HG03139 (cell line): ENCODE measurements at regions not wholly inside any gene's neighbourhood (a gene's known extent, or its start where the extent isn't known, plus 50 kb on each side); places are given as distances from the start of the nearest gene placed in this dataset.
"Not testable (repeated sequence)": the region's sequence is repeated elsewhere in the genome, so short reads cannot be mapped to it uniquely, and the experiment has no call there.

Experiments used
- ATAC-seq: cut with Tn5 transposase; IDR thresholded peaks from one replicate; pipeline ENCODE4 v1.9.1; 2021; ENCODE audit not compliant: unreplicated experiment

GRCh38 chr7:110187877-110188554 lies 902.9 kb upstream of the LRRN3 start:
- ATAC-seq, result no peak

- ATAC-seq, result no peak
Observed at GRCh38 chr7:110204527-110204926, 886.4 kb upstream of the LRRN3 start.

GRCh38 chr7:110205899-110206298 lies 885.0 kb upstream of the LRRN3 start:
- ATAC-seq, result no peak

GRCh38 chr7:110209884-110210283 lies 881.0 kb upstream of the LRRN3 start:
- no peak for ATAC-seq

- no peak for ATAC-seq
Observed at GRCh38 chr7:110210941-110211608, 879.9 kb upstream of the LRRN3 start.

- no peak for ATAC-seq
Observed at GRCh38 chr7:110224643-110225042, 866.3 kb upstream of the LRRN3 start.

- ATAC-seq, result no peak
Observed at GRCh38 chr7:110246118-110246517, 844.8 kb upstream of the LRRN3 start.

- no peak for ATAC-seq
Observed at GRCh38 chr7:110253093-110253492, 837.8 kb upstream of the LRRN3 start.

- no peak for ATAC-seq
Observed at GRCh38 chr7:110257673-110258072, 833.3 kb upstream of the LRRN3 start.

- no peak for ATAC-seq
Observed at GRCh38 chr7:110262251-110262650, 828.7 kb upstream of the LRRN3 start.

GRCh38 chr7:110264288-110264687 lies 826.6 kb upstream of the LRRN3 start:
- ATAC-seq, result no peak

- no peak for ATAC-seq
Observed at GRCh38 chr7:110281362-110281761, 809.6 kb upstream of the LRRN3 start.

- ATAC-seq, result no peak
Observed at GRCh38 chr7:110283056-110283455, 807.9 kb upstream of the LRRN3 start.

- no peak for ATAC-seq
Observed at GRCh38 chr7:110291430-110291829, 799.5 kb upstream of the LRRN3 start.

- ATAC-seq, result no peak
Observed at GRCh38 chr7:110296321-110296720, 794.6 kb upstream of the LRRN3 start.

- no peak for ATAC-seq
Observed at GRCh38 chr7:110307776-110308175, 783.2 kb upstream of the LRRN3 start.

- ATAC-seq, result no peak
Observed at GRCh38 chr7:110308791-110309190, 782.1 kb upstream of the LRRN3 start.

- no peak for ATAC-seq
Observed at GRCh38 chr7:110309941-110310340, 781.0 kb upstream of the LRRN3 start.

- no peak for ATAC-seq
Observed at GRCh38 chr7:110311556-110311955, 779.4 kb upstream of the LRRN3 start.

- no peak for ATAC-seq
Observed at GRCh38 chr7:110317541-110318265, 773.2 kb upstream of the LRRN3 start.

GRCh38 chr7:110320285-110320684 lies 770.6 kb upstream of the LRRN3 start:
- ATAC-seq, result not testable (repeated sequence)

GRCh38 chr7:110322796-110323195 lies 768.1 kb upstream of the LRRN3 start:
- ATAC-seq, result no peak
